ENCODE measurements at regions not wholly inside any gene's neighbourhood (a gene's known extent, or its start where the extent isn't known, plus 50 kb on each side); places are given as distances from the start of the nearest gene placed in this dataset.

GRCh38 chr12:94037444-94037843, 110.9 kb upstream of the PLXNC1 start:
- no peak for DNase-seq (ENCODE audit: low read depth, low spot score)
- no peak overlapping the region for H3K4me3 ChIP-seq (ENCODE audit: low read depth, low read length)
- ChIA-PET POLR2A (no interaction called here), CTCF (no interaction called here)
- TF ChIP-seq CTCF (IDR thresholded peaks at IDR 0.05; ENCODE audit: insufficient read depth, low read length, missing control alignments), result no peak

- ChIA-PET POLR2A (no interaction called here), CTCF (interaction anchor here (1.3 kb wide), 1 partner anchor 53 kb away, joined by 3 read pairs; no protein-coding TSS in a partner anchor)
- no peak for DNase-seq (ENCODE audit: low read depth, low spot score)
- TF ChIP-seq CTCF (IDR thresholded peaks at IDR 0.05; ENCODE audit: insufficient read depth, low read length, missing control alignments), result no peak
- no peak overlapping the region for H3K4me3 ChIP-seq (ENCODE audit: low read depth, low read length)
Observed at GRCh38 chr12:94038605-94039004, 109.8 kb upstream of the PLXNC1 start.

GRCh38 chr12:94039199-94039840, 109.1 kb upstream of the PLXNC1 start:
- CTCF ChIA-PET, result interaction anchor here (1.3 kb wide), 1 partner anchor 52 kb away, joined by 3 read pairs; no protein-coding TSS in a partner anchor
- TF ChIP-seq CTCF (IDR thresholded peaks at IDR 0.05; ENCODE audit: insufficient read depth, low read length, missing control alignments), result no peak
- no peak for DNase-seq (ENCODE audit: low read depth, low spot score)
- H3K4me3 ChIP-seq (ENCODE audit: low read depth, low read length), result no peak overlapping the region
- POLR2A ChIA-PET, result no interaction called here

GRCh38 chr12:94039914-94040313, 108.5 kb upstream of the PLXNC1 start:
- ChIA-PET CTCF (no interaction called here), POLR2A (no interaction called here)
- no peak overlapping the region for H3K4me3 ChIP-seq (ENCODE audit: low read depth, low read length)
- TF ChIP-seq CTCF (IDR thresholded peaks at IDR 0.05; ENCODE audit: insufficient read depth, low read length, missing control alignments), result no peak
- DNase-seq (ENCODE audit: low read depth, low spot score), result no peak

- ChIA-PET POLR2A (no interaction called here), CTCF (interaction anchor here (1.1 kb wide), 1 partner anchor 60 kb away, joined by 5 read pairs; no protein-coding TSS in a partner anchor)
- TF ChIP-seq CTCF (IDR thresholded peaks at IDR 0.05; ENCODE audit: insufficient read depth, low read length, missing control alignments), result no peak
- no peak for DNase-seq (ENCODE audit: low read depth, low spot score)
- no peak overlapping the region for H3K4me3 ChIP-seq (ENCODE audit: low read depth, low read length)
Observed at GRCh38 chr12:94041850-94042249, 106.5 kb upstream of the PLXNC1 start.

GRCh38 chr12:94042321-94042720, 106.1 kb upstream of the PLXNC1 start:
- no peak for DNase-seq (ENCODE audit: low read depth, low spot score)
- ChIA-PET CTCF (interaction anchor here (1.1 kb wide), 1 partner anchor 60 kb away, joined by 5 read pairs; no protein-coding TSS in a partner anchor), POLR2A (no interaction called here)

More at GRCh38 chr12:94042321-94042720, 106.1 kb upstream of the PLXNC1 start:
- no peak for TF ChIP-seq CTCF (IDR thresholded peaks at IDR 0.05; ENCODE audit: insufficient read depth, low read length, missing control alignments)
- H3K4me3 ChIP-seq (ENCODE audit: low read depth, low read length), result no peak overlapping the region

All from AG04449 (cell line).